ENCODE measurements at regions not wholly inside any gene's neighbourhood (a gene's known extent, or its start where the extent isn't known, plus 50 kb on each side); places are given as distances from the start of the nearest gene placed in this dataset.

DNA sequence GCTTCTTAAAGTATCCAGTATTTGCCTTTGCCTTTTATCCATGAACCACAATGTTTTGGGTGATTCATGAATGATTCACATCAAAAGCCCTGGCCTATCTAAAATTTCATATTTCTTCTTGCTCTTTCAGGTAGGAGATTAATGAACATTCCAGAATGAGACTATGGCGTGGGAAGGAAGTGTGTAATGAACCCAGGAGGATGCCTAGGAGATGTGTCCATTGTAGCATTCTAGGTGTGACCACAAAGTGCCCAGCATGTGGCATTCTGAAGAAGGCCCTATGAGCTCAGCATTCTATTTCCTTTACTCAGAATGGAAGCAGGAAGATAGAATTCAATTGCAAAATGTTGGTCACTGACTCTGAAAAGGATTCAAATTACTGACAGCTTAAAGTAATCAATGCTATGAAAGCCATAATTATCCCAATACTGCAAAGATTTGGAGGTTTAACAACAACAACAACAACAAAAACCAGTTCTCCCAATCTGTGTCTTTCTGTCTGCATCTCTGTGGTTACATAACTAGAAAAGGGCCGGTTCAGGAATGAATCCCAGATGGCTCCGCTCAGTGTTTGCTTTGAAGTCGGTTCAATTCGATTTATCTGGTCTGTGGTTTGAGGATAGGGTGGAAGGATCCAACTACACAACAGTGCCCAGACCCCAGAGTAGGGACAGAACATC lies 126.7 kb downstream of the FOXD1 start:
- Mint-ChIP-seq H3K36me3 (ENCODE audit: insufficient read depth in 1 of 3, low read depth in 3 of 3) (no peaks in the 10 kb centered on the region), H3K9me3 (no peaks in the 10 kb centered on the region), H3K27ac (no peak overlapping the region; a peak in 1 of 7 replicates), H3K27me3 (ENCODE audit: low read depth) (peaks cover 4% of the 10 kb centered on the region; the same call in 1 of the 2 replicates), H3K4me1 (peaks cover 14 to 15% of the 10 kb centered on the region in 2 experiments), H3K4me3 (no peak overlapping the region)
- Histone ChIP-seq H2AK5ac (ENCODE audit: insufficient read length, low read length) (no peak overlapping the region), H3K4me2 (ENCODE audit: insufficient read depth, insufficient read length, low read length) (no peak overlapping the region), H4K20me1 (ENCODE audit: control insufficient read depth, insufficient read depth, insufficient read length) (no peaks in the 10 kb centered on the region), H3K9ac (ENCODE audit: extremely low read depth, insufficient read length, low read length) (no peak overlapping the region), H2BK12ac (ENCODE audit: insufficient read length, low read depth, low read length) (no peak overlapping the region), H3K23me2 (ENCODE audit: insufficient read length, low read depth, low read length, poor library complexity, severe bottlenecking) (no peaks in the 10 kb centered on the region), H4K8ac (replicated peaks; ENCODE audit: insufficient read length, low read depth, low read length) (no peak overlapping the region), H4K5ac (ENCODE audit: insufficient read length, low read depth, low read length) (no peak overlapping the region), H3K23ac (ENCODE audit: insufficient read length, low read depth, low read length) (no peak overlapping the region), H3K18ac (ENCODE audit: insufficient read length, low read depth, low read length) (no peak overlapping the region), H2BK120ac (ENCODE audit: low read depth, low read length, poor library complexity, severe bottlenecking) (no peak overlapping the region), H2BK5ac (ENCODE audit: insufficient read length, low read length) (no peak overlapping the region), H3K27me3 (ENCODE audit: insufficient read depth, low read length) (no peaks in the 10 kb centered on the region; the same call in 1 of the 2 replicates), H3K4me1 (ENCODE audit: insufficient read depth, low read length) (peaks cover 5% of the 10 kb centered on the region; the same call in 1 of the 2 replicates), H2BK15ac (ENCODE audit: low read depth, low read length) (no peak overlapping the region), H3K14ac (ENCODE audit: insufficient read depth, low read length) (no peak overlapping the region), H3K79me1 (ENCODE audit: insufficient read depth, low read depth, low read length, poor library complexity, severe bottlenecking) (no peaks in the 10 kb centered on the region), H2BK20ac (ENCODE audit: low read depth, low read length, poor library complexity, severe bottlenecking) (no peak overlapping the region), H2AFZ (ENCODE audit: low read length) (no peak overlapping the region), H3K27ac (ENCODE audit: insufficient read length, low read depth, low read length) (no peak overlapping the region), H3K4ac (ENCODE audit: low read depth, low read length) (no peak overlapping the region), H3K79me2 (ENCODE audit: insufficient read depth, low read length) (no peaks in the 10 kb centered on the region), H4K91ac (ENCODE audit: insufficient read length, low read depth, low read length) (no peak overlapping the region), H3K9me3 (ENCODE audit: control insufficient read depth, low read depth, low read length) (no peaks in the 10 kb centered on the region), H3K56ac (ENCODE audit: insufficient read length, low read depth, low read length) (no peak overlapping the region), H3T11ph (ENCODE audit: low read length) (no peak overlapping the region)
- TF ChIP-seq, protein P1, sequence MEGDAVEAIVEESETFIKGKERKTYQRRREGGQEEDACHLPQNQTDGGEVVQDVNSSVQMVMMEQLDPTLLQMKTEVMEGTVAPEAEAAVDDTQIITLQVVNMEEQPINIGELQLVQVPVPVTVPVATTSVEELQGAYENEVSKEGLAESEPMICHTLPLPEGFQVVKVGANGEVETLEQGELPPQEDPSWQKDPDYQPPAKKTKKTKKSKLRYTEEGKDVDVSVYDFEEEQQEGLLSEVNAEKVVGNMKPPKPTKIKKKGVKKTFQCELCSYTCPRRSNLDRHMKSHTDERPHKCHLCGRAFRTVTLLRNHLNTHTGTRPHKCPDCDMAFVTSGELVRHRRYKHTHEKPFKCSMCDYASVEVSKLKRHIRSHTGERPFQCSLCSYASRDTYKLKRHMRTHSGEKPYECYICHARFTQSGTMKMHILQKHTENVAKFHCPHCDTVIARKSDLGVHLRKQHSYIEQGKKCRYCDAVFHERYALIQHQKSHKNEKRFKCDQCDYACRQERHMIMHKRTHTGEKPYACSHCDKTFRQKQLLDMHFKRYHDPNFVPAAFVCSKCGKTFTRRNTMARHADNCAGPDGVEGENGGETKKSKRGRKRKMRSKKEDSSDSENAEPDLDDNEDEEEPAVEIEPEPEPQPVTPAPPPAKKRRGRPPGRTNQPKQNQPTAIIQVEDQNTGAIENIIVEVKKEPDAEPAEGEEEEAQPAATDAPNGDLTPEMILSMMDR (conservative IDR thresholded peaks at IDR 0.05) = no peak
- DNase-seq = no peak
- WGBS (ENCODE audit: extremely low coverage, insufficient read length, low lambda C conversion rate) = no CpG with 5 or more reads among the region's 5 CpGs

Measured in H9 (cell line).